ENCODE measurements at regions not wholly inside any gene's neighbourhood (a gene's known extent, or its start where the extent isn't known, plus 50 kb on each side); places are given as distances from the start of the nearest gene placed in this dataset.
"Not testable (repeated sequence)": the region's sequence is repeated elsewhere in the genome, so short reads cannot be mapped to it uniquely, and the experiment has no call there.

DNA sequence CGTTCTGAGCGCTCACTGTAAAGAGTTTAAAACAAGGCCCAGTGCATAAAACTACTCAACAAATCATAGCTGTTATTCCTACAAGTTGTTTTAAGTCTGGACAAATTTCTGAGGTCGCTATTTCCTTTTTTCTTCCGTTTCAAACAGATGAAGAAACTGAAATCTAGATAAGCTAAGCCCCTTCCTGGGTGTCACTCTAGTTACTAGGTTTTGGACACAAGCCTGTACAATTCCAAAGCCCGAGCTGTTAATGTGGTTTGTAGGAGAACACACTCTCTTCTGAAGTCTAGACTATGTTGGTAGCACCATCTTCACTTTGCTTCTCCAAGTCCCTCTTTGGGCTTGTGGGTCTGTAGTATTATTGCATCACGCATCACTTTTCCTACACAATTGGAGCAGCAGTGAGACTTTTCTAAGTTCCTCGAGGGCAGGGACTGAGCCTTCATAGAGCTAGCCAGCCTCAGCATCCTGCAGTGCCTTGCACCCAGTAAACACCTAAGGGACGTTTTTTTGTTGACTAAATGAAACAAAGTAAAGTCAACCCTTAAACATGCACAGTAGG lies 142.6 kb upstream of the PROK2 start (continued):
- no peak for TF ChIP-seq FOXJ3 (CRISPR knock-in tag; IDR thresholded peaks at IDR 0.05)

DNA sequence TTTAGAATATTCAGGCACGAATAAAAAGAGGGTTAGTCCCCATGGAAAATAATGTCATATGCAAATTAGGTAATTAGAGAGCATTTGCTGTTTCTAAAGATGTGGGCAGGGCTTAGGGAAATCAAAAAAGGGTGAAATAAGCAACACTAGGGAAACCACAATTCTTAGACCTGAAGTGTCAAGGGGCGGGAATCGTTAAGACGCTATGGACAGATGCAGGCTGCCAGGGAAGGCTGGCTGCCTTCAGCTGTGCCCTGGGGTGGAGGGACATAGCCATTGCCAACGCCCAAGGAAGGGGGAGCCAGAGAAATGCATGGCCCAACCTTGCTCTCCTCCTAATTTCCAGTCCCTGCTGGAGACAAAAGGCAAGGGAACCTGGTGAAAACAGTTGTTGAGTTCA lies 141.7 kb upstream of the PROK2 start:
- Histone ChIP-seq H4K20me1 (ENCODE audit: insufficient read depth) (no peaks in the 10 kb centered on the region), H3K36me3 (replicated peaks in 1 of 2; ENCODE audit: control insufficient read depth in 1 of 2, insufficient read depth in 2 of 2, low read length in 1 of 2) (no peaks in the 10 kb centered on the region), H3K4me1 (ENCODE audit: control insufficient read depth in 1 of 2, insufficient read depth in 2 of 2, low read depth in 1 of 2, low read length in 1 of 2) (peaks cover 0 to 4% of the 10 kb centered on the region in 2 experiments; a peak in 1 of 4 replicates), H3K4me3 (ENCODE audit: low read depth in 2 of 2, low read length in 1 of 2) (no peak overlapping the region), H3K9ac (no peak overlapping the region), H3K4me2 (no peak overlapping the region), H3K9me3 (no peaks in the 10 kb centered on the region), H3K9me2 (no peaks in the 10 kb centered on the region), H3K79me2 (ENCODE audit: insufficient read depth) (no peaks in the 10 kb centered on the region), H3F3A (replicated peaks; ENCODE audit: insufficient read depth) (no peaks in the 10 kb centered on the region), H3K27ac (ENCODE audit: low read depth in 2 of 2, low read length in 1 of 2) (no peak overlapping the region), H3K27me3 (ENCODE audit: insufficient read depth) (no peaks in the 10 kb centered on the region; the same call in 1 of the 2 replicates), H2AFZ (ENCODE audit: low read depth) (no peak overlapping the region)
- TF ChIP-seq, protein P1, sequence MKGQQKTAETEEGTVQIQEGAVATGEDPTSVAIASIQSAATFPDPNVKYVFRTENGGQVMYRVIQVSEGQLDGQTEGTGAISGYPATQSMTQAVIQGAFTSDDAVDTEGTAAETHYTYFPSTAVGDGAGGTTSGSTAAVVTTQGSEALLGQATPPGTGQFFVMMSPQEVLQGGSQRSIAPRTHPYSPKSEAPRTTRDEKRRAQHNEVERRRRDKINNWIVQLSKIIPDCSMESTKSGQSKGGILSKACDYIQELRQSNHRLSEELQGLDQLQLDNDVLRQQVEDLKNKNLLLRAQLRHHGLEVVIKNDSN (IDR thresholded peaks at IDR 0.05; ENCODE audit: borderline replicate concordance, low read depth) = no peak
- TF ChIP-seq FOSL2 (IDR thresholded peaks at IDR 0.05; ENCODE audit: borderline replicate concordance, low read depth) = no peak
- no peak for TF ChIP-seq FOXJ3 (CRISPR knock-in tag; IDR thresholded peaks at IDR 0.05)
- no peak for TF ChIP-seq FOXM1 (IDR thresholded peaks at IDR 0.05; ENCODE audit: low read depth)
- TF ChIP-seq GABPA (IDR thresholded peaks at IDR 0.05; ENCODE audit: low read depth) = no peak
- TF ChIP-seq, protein P2, sequence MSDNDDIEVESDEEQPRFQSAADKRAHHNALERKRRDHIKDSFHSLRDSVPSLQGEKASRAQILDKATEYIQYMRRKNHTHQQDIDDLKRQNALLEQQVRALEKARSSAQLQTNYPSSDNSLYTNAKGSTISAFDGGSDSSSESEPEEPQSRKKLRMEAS (IDR thresholded peaks at IDR 0.05; ENCODE audit: low read depth) = no peak
- TF ChIP-seq, protein P3, sequence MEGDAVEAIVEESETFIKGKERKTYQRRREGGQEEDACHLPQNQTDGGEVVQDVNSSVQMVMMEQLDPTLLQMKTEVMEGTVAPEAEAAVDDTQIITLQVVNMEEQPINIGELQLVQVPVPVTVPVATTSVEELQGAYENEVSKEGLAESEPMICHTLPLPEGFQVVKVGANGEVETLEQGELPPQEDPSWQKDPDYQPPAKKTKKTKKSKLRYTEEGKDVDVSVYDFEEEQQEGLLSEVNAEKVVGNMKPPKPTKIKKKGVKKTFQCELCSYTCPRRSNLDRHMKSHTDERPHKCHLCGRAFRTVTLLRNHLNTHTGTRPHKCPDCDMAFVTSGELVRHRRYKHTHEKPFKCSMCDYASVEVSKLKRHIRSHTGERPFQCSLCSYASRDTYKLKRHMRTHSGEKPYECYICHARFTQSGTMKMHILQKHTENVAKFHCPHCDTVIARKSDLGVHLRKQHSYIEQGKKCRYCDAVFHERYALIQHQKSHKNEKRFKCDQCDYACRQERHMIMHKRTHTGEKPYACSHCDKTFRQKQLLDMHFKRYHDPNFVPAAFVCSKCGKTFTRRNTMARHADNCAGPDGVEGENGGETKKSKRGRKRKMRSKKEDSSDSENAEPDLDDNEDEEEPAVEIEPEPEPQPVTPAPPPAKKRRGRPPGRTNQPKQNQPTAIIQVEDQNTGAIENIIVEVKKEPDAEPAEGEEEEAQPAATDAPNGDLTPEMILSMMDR (IDR thresholded peaks at IDR 0.05) = no peak
- TF ChIP-seq RCOR1 (IDR thresholded peaks at IDR 0.05; ENCODE audit: low read length) = no peak
- TF ChIP-seq JUND (IDR thresholded peaks at IDR 0.05) = no peak
- DNase-seq = no peak
- 81% methylated on average over 4 of the region's 5 CpGs for WGBS (ENCODE audit: low lambda C conversion rate)
- ChIA-PET CTCF (no interaction called here), POLR2A (no interaction called here)

DNA sequence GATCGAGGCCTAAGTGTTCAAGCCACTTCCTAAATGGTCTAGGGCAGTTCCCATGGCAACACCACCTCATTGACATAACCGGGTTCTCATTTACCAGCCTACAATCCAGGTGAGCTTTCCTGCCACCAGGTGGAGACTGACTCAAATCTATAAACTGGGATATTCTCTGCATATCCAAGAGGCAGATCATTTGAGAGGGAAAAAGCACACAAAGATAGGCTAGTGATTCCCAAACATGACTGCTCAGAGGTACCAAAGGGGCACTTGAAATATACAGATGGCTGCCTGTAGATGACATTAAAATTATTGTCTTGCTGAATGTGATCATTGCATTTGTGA lies 141.3 kb upstream of the PROK2 start:
- Histone ChIP-seq H3K36me3 (replicated peaks in 1 of 2; ENCODE audit: control insufficient read depth in 1 of 2, insufficient read depth in 2 of 2, low read length in 1 of 2) (no peaks in the 10 kb centered on the region), H3K79me2 (ENCODE audit: insufficient read depth) (no peaks in the 10 kb centered on the region), H3F3A (replicated peaks; ENCODE audit: insufficient read depth) (no peaks in the 10 kb centered on the region), H3K9me2 (no peaks in the 10 kb centered on the region), H3K9ac (no peak overlapping the region), H2AFZ (ENCODE audit: low read depth) (no peak overlapping the region), H3K4me1 (ENCODE audit: control insufficient read depth in 1 of 2, insufficient read depth in 2 of 2, low read depth in 1 of 2, low read length in 1 of 2) (peaks cover 0 to 4% of the 10 kb centered on the region in 2 experiments; a peak in 1 of 4 replicates), H4K20me1 (ENCODE audit: insufficient read depth) (no peaks in the 10 kb centered on the region), H3K27ac (ENCODE audit: low read depth in 2 of 2, low read length in 1 of 2) (no peak overlapping the region), H3K4me2 (no peak overlapping the region), H3K9me3 (no peaks in the 10 kb centered on the region), H3K4me3 (ENCODE audit: low read depth in 2 of 2, low read length in 1 of 2) (no peak overlapping the region), H3K27me3 (ENCODE audit: insufficient read depth) (no peaks in the 10 kb centered on the region; the same call in 1 of the 2 replicates)
- DNase-seq = peak; percentile 45
- TF ChIP-seq FOXM1 (IDR thresholded peaks at IDR 0.05; ENCODE audit: low read depth) (no peak), GATA2 (CRISPR knock-in tag; IDR thresholded peaks at IDR 0.05) (no peak), RAD21 (IDR thresholded peaks at IDR 0.05; ENCODE audit: low read length) (peak; percentile 61), MXI1 (IDR thresholded peaks at IDR 0.05; ENCODE audit: low read depth, low read length) (no peak), TAF1 (IDR thresholded peaks at IDR 0.05; ENCODE audit: borderline replicate concordance, low read depth, low read length) (no peak), SMC3 (IDR thresholded peaks at IDR 0.05; ENCODE audit: low read depth, low read length) (peak; percentile 35; the same call in 1 of the 2 replicates)
- TF ChIP-seq, protein P3 (IDR thresholded peaks at IDR 0.05) = peak; percentile 22; the same call in 1 of the 2 replicates
- WGBS (ENCODE audit: low lambda C conversion rate) = 19% methylated on average over 2 of the region's 2 CpGs
- POLR2A ChIA-PET = no interaction called here
- CTCF ChIA-PET = interaction anchor here (1.0 kb wide), 1 partner anchor 897 kb away, joined by 3 read pairs; no protein-coding TSS in a partner anchor

DNA sequence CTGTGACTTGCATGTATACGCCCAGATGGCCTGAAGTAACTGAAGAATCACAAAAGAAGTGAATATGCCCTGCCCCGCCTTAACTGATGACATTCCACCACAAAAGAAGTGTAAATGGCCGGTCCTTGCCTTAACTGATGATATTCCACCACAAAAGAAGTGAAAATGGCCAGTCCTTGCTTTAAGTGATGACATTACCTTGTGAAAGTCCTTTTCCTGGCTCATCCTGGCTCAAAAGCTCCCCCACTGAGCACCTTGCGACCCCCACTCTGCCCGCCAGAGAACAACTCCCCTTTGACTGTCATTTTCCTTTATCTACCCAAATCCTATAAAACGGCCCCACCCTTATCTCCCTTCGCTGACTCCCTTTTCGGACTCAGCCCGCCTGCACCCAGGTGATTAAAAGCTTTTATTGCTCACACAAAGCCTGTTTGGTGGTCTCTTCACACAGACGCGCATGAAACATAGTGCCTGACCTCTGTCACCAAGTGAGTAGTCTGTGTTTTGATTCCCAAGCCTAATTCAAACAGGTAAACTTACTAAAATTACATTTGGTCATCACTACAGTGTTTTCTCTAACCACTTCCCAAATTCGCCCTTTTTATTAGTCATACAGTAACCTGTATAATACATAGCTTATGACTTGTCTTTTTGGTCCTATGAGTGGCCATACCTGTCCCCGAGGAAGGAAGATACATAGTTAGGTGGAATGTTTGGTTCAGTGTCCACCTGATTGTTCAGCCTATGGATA lies 140.7 kb upstream of the PROK2 start:
- H3K4me3 ChIP-seq (ENCODE audit: low read depth in 2 of 2, low read length in 1 of 2); DNase-seq; H3K27ac ChIP-seq (ENCODE audit: low read depth in 2 of 2, low read length in 1 of 2); H3K27me3 ChIP-seq (ENCODE audit: insufficient read depth); H4K20me1 ChIP-seq (ENCODE audit: insufficient read depth); H3F3A ChIP-seq (replicated peaks; ENCODE audit: insufficient read depth); H2AFZ ChIP-seq (ENCODE audit: low read depth); H3K9me2 ChIP-seq; H3K79me2 ChIP-seq (ENCODE audit: insufficient read depth); H3K4me2 ChIP-seq; POLR2A ChIA-PET; H3K4me1 ChIP-seq (ENCODE audit: control insufficient read depth in 1 of 2, insufficient read depth in 2 of 2, low read depth in 1 of 2, low read length in 1 of 2); H3K36me3 ChIP-seq (replicated peaks in 1 of 2; ENCODE audit: control insufficient read depth in 1 of 2, insufficient read depth in 2 of 2, low read length in 1 of 2); H3K9ac ChIP-seq; H3K9me3 ChIP-seq: not testable (repeated sequence)
- CTCF ChIA-PET = interaction anchor here (1.0 kb wide), 1 partner anchor 897 kb away, joined by 3 read pairs; no protein-coding TSS in a partner anchor
- WGBS (ENCODE audit: low lambda C conversion rate) = 47% methylated on average over 13 of the region's 13 CpGs
